HG03103 (cell line): ENCODE measurements at regions not wholly inside any gene's neighbourhood (a gene's known extent, or its start where the extent isn't known, plus 50 kb on each side); places are given as distances from the start of the nearest gene placed in this dataset.

Experiments
- ATAC-seq: cut with Tn5 transposase; IDR thresholded peaks from one replicate; pipeline ENCODE4 v1.9.1; 2021; ENCODE audit warnings: low read depth; ENCODE audit not compliant: unreplicated experiment

GRCh38 chr20:39822667-39823066 is 860.5 kb downstream of the DHX35 start:
- ATAC-seq: no peak

GRCh38 chr20:39813190-39813829 is 851.2 kb downstream of the DHX35 start:
- ATAC-seq: no peak

- ATAC-seq: no peak
These were observed 850.0 kb downstream of the DHX35 start for GRCh38 chr20:39812116-39812515.

- no peak for ATAC-seq
These were observed 848.2 kb downstream of the DHX35 start for GRCh38 chr20:39810309-39810708.

GRCh38 chr20:39808613-39809012 is 846.5 kb downstream of the DHX35 start:
- ATAC-seq: no peak

GRCh38 chr20:39800548-39800947 is 838.4 kb downstream of the DHX35 start:
- peak; percentile 56 for ATAC-seq

GRCh38 chr20:39800111-39800510 is 838.0 kb downstream of the DHX35 start:
- ATAC-seq: no peak

GRCh38 chr20:39799366-39799965 is 837.3 kb downstream of the DHX35 start:
- no peak for ATAC-seq

- ATAC-seq: no peak
These were observed 833.5 kb downstream of the DHX35 start for GRCh38 chr20:39795401-39796272.

- no peak for ATAC-seq
These were observed 830.2 kb downstream of the DHX35 start for GRCh38 chr20:39792334-39792733.

- ATAC-seq: no peak
These were observed 827.3 kb downstream of the DHX35 start for GRCh38 chr20:39789411-39789810.

GRCh38 chr20:39785252-39785917 is 823.2 kb downstream of the DHX35 start:
- ATAC-seq: no peak

- ATAC-seq: no peak
These were observed 822.5 kb downstream of the DHX35 start for GRCh38 chr20:39784693-39785092.

- ATAC-seq: no peak
These were observed 816.9 kb downstream of the DHX35 start for GRCh38 chr20:39778847-39779604.

- no peak for ATAC-seq
These were observed 816.3 kb downstream of the DHX35 start for GRCh38 chr20:39778431-39778830.

GRCh38 chr20:39777610-39778009 is 815.5 kb downstream of the DHX35 start:
- ATAC-seq: no peak

GRCh38 chr20:39775110-39775509 is 813.0 kb downstream of the DHX35 start:
- no peak for ATAC-seq

GRCh38 chr20:39773380-39774000 is 811.3 kb downstream of the DHX35 start:
- no peak for ATAC-seq

- ATAC-seq: no peak
These were observed 805.2 kb downstream of the DHX35 start for GRCh38 chr20:39767352-39767751.

GRCh38 chr20:39766333-39766732 is 804.2 kb downstream of the DHX35 start:
- ATAC-seq: no peak
